HepG2 (cell line): ENCODE measurements at regions not wholly inside any gene's neighbourhood (a gene's known extent, or its start where the extent isn't known, plus 50 kb on each side); places are given as distances from the start of the nearest gene placed in this dataset.

Source experiments
- ATAC-seq: fragments of 200-7000 bp; cut with Tn5 transposase; 3 replicates; pipeline ENCODE4 v1.9.1; 2020; ENCODE audit warnings: mild to moderate bottlenecking, moderate library complexity
- BruUV-seq: library from RNA; stranded (reverse); fragments of 400-500 nt; replicated peaks from 2 replicates; lab custom pipeline; 2021; lab: Mats Ljungman, UMichigan
- CTCF ChIA-PET: fragments of 300-600 bp; formaldehyde crosslinking; extraction: SDS; loops from one replicate; lab custom pipeline; 2021; ENCODE audit warnings: low total read pairs, inconsistent platforms, low intra/inter-chr PET ratio; lab: Yijun Ruan, JAX
- POLR2A ChIA-PET: fragments of 350-600 bp; sonication (Branson Sonifier 250); formaldehyde crosslinking; loops from one replicate; lab custom pipeline; 2020; ENCODE audit warnings: antibody characterized with exemption, inconsistent platforms; lab: Yijun Ruan, JAX
- DNase-seq: peaks from one replicate; pipeline ENCODE4 v3.0.0-alpha.2; 2015; ENCODE audit warnings: low spot score
- FAIRE-seq: peaks from 3 replicates; lab custom pipeline; 2011; peaks lifted over from hg19 to GRCh38; lab: Jason Lieb, UNC
- H2AFZ ChIP-seq: one replicate; pipeline ENCODE4 v1.6.1; 2011; ENCODE audit warnings: low read length, inconsistent platforms
- H3K27ac ChIP-seq: fragments of 300-600 bp; 3 replicates; pipeline ENCODE4 v1.8.0; 2011; ENCODE audit warnings: mixed run types, mild to moderate bottlenecking, mixed read lengths, low read length, inconsistent platforms; ENCODE audit not compliant: insufficient read depth; ENCODE audit errors: extremely low read length
- H3K27me3 ChIP-seq, 2 experiments: fragments of 200-600 bp in 1 of 2; 2 replicates in 1 of 2; 3 replicates in 1 of 2; pipeline versions ENCODE4 v1.6.0 to v1.8.0; 2011; ENCODE audit warnings: low read length in 2 of 2, mild to moderate bottlenecking in 2 of 2, moderate library complexity in 2 of 2, inconsistent platforms in 1 of 2; ENCODE audit not compliant: insufficient read depth in 2 of 2, control insufficient read depth in 1 of 2
- H3K36me3 ChIP-seq, 2 experiments: fragments of 200-600 bp in 1 of 2; replicated peaks in 1 of 2; 2 replicates in 1 of 2; 3 replicates in 1 of 2; pipeline versions ENCODE4 v1.5.1 to v1.8.0; 2011; ENCODE audit warnings: low read length in 2 of 2, inconsistent platforms in 1 of 2; ENCODE audit not compliant: insufficient read depth in 2 of 2, control insufficient read depth in 1 of 2
- H3K4me1 ChIP-seq: 2 replicates; pipeline ENCODE4 v1.5.1; 2012; ENCODE audit warnings: low read length, inconsistent platforms; ENCODE audit not compliant: insufficient read depth
- H3K4me2 ChIP-seq: 2 replicates; pipeline ENCODE4 v1.6.0; 2011; ENCODE audit warnings: low read depth, low read length, inconsistent platforms
- H3K4me3 ChIP-seq, 3 experiments: fragments of 200-600 bp in 1 of 3; sonication (generic), shearing (Covaris generic) in 1 of 3; replicated peaks in 1 of 3; 2 replicates each; pipeline ENCODE4 v1.5.1; 2011 to 2016; ENCODE audit warnings: low read length in 3 of 3, inconsistent platforms in 2 of 3, low read depth in 2 of 3, mild to moderate bottlenecking in 2 of 3, control low read depth in 1 of 3, mixed read lengths in 1 of 3; ENCODE audit not compliant: insufficient read depth in 1 of 3
- H3K79me2 ChIP-seq: one replicate; pipeline ENCODE4 v1.6.1; 2011; ENCODE audit warnings: low read length, inconsistent platforms; ENCODE audit not compliant: insufficient read depth
- H3K9ac ChIP-seq: 2 replicates; pipeline ENCODE4 v1.6.0; 2011; ENCODE audit warnings: mild to moderate bottlenecking, low read depth, low read length, inconsistent platforms; ENCODE audit not compliant: insufficient read depth
- H3K9me3 ChIP-seq: 2 replicates; pipeline ENCODE4 v1.5.1; 2012; ENCODE audit warnings: mild to moderate bottlenecking, low read length
- H4K20me1 ChIP-seq: 2 replicates; pipeline ENCODE4 v1.6.0; 2011; ENCODE audit warnings: inconsistent platforms, mild to moderate bottlenecking, low read length, moderate library complexity; ENCODE audit not compliant: insufficient read depth
- HDAC2 ChIP-seq: sonication (generic); formaldehyde crosslinking; IDR thresholded peaks from 2 replicates; pipeline ENCODE4 v1.4.0; 2020; ENCODE audit warnings: missing genetic modification reagents
- MAF1 ChIP-seq: sonication (generic); formaldehyde crosslinking; IDR thresholded peaks from 2 replicates; pipeline ENCODE4 v1.5.0; 2020; ENCODE audit warnings: missing genetic modification reagents, borderline replicate concordance
- NR1H2 ChIP-seq: sonication (generic); formaldehyde crosslinking; IDR thresholded peaks from 2 replicates; pipeline ENCODE4 v1.8.1; 2022; ENCODE audit warnings: low read depth, missing genetic modification reagents, borderline replicate concordance
- SNAPC4 ChIP-seq: sonication (generic); formaldehyde crosslinking; IDR thresholded peaks from 2 replicates; pipeline ENCODE4 v1.4.0; 2020; ENCODE audit warnings: mild to moderate bottlenecking, missing genetic modification reagents
- SUZ12 ChIP-seq: fragments of 150-350 bp; IDR thresholded peaks from 2 replicates; pipeline ENCODE4 v1.6.1; 2014; ENCODE audit warnings: low read depth, low read length
- in situ Hi-C: cut with HindIII; loops from 2 replicates; pipeline ENCODE4 v1.10.0; 2017; ENCODE audit warnings: low pct_unique_long_range_greater_than_20kb; ENCODE audit not compliant: extremely low pct_ligation_motif_present
- intact Hi-C: fragments of 100-400 bp; cut with micrococcal nuclease; formaldehyde crosslinking; loops from one replicate; pipeline ENCODE4 v1.10.0; 2022; ENCODE audit not compliant: unreplicated experiment

GRCh38 chr7:24082826-24083225, 201.2 kb upstream of the NPY start (continued):
- TF ChIP-seq SNAPC4 = no peak
- TF ChIP-seq NR1H2 = no peak
- no peak for TF ChIP-seq HDAC2

- Histone ChIP-seq H2AFZ (no peak overlapping the region), H3K27me3 (no peaks in the 10 kb centered on the region), H3K4me1 (no peaks in the 10 kb centered on the region), H3K4me3 (no peak overlapping the region), H4K20me1 (no peaks in the 10 kb centered on the region), H3K9ac (no peak overlapping the region), H3K36me3 (no peaks in the 10 kb centered on the region), H3K9me3 (no peaks in the 10 kb centered on the region), H3K4me2 (no peak overlapping the region), H3K79me2 (no peaks in the 10 kb centered on the region), H3K27ac (no peak overlapping the region)
- ATAC-seq = no peak
- intact Hi-C loops (loop anchor here (10.0 kb wide), 1 partner anchor 238 kb away; no protein-coding TSS in a partner anchor), in situ Hi-C loops (no loop called here)
- POLR2A ChIA-PET = no interaction called here
- TF ChIP-seq MAF1 (CRISPR knock-in tag) = no peak
- TF ChIP-seq SUZ12 = no peak
- DNase-seq = no peak
- FAIRE-seq = no peak
- BruUV-seq = no TSS peak
- CTCF ChIA-PET = no interaction called here
These were observed 181.0 kb upstream of the NPY start for GRCh38 chr7:24102988-24103387.
